ENCODE measurements at regions not wholly inside any gene's neighbourhood (a gene's known extent, or its start where the extent isn't known, plus 50 kb on each side); places are given as distances from the start of the nearest gene placed in this dataset.
"Not testable (repeated sequence)": the region's sequence is repeated elsewhere in the genome, so short reads cannot be mapped to it uniquely, and the experiment has no call there.

DNA sequence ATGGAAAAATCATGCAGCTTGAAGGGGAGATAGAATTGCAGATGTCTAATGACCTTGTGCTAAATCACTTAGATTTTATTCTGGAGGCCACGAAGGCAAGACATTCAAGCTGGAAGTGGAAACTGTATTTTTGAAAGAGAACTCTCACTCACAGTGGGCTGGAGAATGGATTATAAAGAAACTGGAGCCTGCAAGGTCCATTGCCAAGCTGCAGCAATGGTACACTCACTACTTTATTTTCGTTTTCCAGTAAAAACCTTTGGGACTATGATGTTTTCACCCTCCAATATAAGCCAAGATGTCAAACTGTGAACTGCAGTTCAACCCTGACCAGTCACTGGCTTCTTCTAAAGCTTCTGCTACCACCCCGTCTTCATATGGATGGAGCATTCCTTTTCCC lies 62.0 kb downstream of the SKIDA1 start:
- no peaks in the 10 kb centered on the region for H3K36me3 ChIP-seq (replicated peaks; ENCODE audit: control insufficient read depth, insufficient read depth, low read length)
- DNase-seq, result no peak
- H3K27me3 ChIP-seq (ENCODE audit: control insufficient read depth, insufficient read depth, low read length), result no peaks in the 10 kb centered on the region
- no peak overlapping the region for H3K4me3 ChIP-seq (ENCODE audit: insufficient read depth, low read depth, low read length)

DNA sequence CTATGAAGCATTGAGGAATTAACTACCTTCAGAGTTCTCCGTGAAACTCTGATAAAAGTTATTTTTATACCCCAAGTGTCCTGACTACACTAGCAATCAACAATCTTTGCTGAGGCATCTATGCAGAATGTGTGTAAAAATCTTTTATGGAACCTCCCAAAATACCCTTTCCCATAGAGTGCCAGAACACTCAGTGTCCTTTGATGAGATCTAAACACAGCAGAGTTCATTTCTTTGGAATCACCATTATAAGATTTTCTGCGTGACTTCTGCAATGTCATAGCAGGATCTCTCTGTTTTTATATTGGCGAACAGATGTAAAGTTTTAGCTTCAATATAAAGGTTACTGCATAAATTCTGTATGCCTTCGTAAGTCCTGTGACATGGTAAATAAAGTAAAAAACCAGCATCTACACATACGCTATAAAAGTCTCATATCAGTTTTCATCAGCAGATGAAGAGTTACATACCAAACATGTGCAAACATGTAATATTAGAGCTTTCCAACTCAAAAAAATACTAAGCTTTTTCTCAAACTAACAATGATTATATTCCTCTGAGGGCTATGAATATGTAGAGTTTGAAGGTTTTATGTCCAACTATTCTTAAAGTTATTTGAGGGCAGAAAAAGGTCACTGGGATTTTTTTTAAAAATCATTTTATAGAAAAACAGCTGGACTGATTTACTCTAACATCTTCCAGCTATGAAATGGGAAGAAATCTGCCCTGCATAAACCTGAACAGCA lies 67.2 kb downstream of the SKIDA1 start:
- Histone ChIP-seq H3K27me3 (ENCODE audit: control insufficient read depth, insufficient read depth, low read length) (no peaks in the 10 kb centered on the region), H3K4me3 (ENCODE audit: insufficient read depth, low read depth, low read length) (no peak overlapping the region), H3K36me3 (replicated peaks; ENCODE audit: control insufficient read depth, insufficient read depth, low read length) (no peaks in the 10 kb centered on the region)
- no peak for DNase-seq

DNA sequence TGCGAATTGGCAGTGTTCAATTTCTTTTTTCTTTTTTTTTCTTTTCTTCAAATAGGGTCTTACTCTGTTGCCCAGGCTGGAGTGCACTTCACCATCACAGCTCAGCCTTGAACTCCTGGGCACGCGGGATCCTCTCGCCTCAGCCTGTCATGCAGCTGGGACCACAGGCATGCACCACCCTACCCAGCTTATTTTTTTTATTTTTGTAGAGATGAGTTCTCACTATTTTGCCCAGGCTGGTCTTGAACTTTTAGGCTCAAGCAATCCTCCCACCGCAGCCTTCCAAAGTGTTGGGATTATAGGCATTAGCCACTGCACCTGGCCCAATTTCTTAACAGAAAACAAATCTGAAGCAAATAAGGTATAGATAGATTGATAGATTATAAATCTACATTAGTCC lies 69.3 kb downstream of the SKIDA1 start:
- no peak overlapping the region for H3K4me3 ChIP-seq (ENCODE audit: insufficient read depth, low read depth, low read length)
- no peaks in the 10 kb centered on the region for H3K27me3 ChIP-seq (ENCODE audit: control insufficient read depth, insufficient read depth, low read length)
- no peak for DNase-seq
- no peaks in the 10 kb centered on the region for H3K36me3 ChIP-seq (replicated peaks; ENCODE audit: control insufficient read depth, insufficient read depth, low read length)

DNA sequence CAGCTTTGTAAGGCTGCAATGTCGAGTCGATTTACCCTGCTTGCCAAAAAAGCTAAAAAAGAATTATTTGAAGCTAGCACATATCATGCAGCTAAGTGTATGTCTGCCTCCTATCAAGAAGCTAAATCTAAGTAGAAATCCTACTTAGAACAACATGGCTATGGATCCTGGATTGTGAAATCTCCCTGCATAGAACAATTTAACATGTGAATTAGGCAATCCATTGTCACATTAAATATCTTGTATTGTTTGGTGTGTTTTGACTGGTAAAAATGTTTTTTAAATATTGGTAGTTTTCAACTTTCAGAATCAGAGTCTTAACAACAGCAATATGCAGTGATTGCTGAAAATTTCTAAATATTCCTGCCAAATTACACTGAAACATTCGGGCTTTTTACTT lies 73.3 kb downstream of the SKIDA1 start:
- no peak for DNase-seq
- no peak overlapping the region for H3K4me3 ChIP-seq (ENCODE audit: insufficient read depth, low read depth, low read length)
- no peaks in the 10 kb centered on the region for H3K27me3 ChIP-seq (ENCODE audit: control insufficient read depth, insufficient read depth, low read length)
- H3K36me3 ChIP-seq (replicated peaks; ENCODE audit: control insufficient read depth, insufficient read depth, low read length), result no peaks in the 10 kb centered on the region

DNA sequence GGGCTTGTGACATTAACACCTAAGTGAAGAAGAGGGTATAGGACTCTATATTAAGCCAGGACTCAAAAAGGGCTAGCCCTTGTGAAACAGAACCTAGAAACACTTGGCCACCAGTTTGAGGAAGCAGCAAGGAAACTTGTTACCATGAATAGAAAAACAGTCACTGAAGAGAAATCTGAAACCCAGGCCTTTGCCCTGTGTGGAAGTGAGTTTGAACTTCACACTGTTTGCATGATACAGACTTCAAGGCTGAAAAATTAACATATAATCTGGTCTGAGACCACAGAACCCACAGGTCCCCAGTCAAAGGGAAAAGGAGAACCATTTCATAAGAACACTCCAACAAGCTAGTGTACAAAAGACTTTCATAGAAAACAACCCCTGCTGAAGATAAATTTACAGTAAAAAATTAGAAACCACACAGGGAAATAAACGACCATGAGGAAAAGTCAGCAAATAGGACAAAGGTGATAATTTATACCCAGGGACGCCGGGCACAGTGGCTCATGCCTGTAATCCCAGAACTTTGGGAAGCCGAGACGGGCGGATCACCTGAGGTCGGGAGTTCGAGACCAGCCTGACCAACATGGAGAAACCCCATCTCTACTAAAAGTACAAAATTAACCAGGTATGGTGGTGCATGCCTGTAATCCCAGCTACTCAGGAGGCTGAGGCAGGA lies 76.1 kb downstream of the SKIDA1 start:
- Histone ChIP-seq H3K27me3 (ENCODE audit: control insufficient read depth, insufficient read depth, low read length) (no peaks in the 10 kb centered on the region), H3K4me3 (ENCODE audit: insufficient read depth, low read depth, low read length) (no peak overlapping the region), H3K36me3 (replicated peaks; ENCODE audit: control insufficient read depth, insufficient read depth, low read length) (no peaks in the 10 kb centered on the region)
- no peak for DNase-seq

DNA sequence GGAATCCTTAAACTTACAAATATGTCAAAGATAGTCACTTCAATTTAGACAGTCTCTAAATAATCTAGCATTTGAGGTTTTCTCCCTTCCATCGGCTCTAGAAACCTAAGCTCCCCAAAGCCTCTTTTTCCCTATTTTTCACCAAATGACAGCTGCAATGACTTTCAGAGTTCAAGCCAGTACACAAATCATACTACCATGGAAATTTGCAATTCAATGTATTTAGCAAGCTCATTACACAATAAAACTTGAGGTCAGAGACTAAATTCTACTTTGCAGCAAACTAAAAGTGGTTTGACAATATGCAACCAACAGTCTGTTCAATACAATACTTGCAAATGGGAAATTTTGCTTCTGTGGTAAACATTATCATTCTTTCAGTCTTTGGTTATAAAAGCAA lies 80.3 kb downstream of the SKIDA1 start:
- H3K4me3 ChIP-seq (ENCODE audit: insufficient read depth, low read depth, low read length), result no peak overlapping the region
- H3K27me3 ChIP-seq (ENCODE audit: control insufficient read depth, insufficient read depth, low read length), result no peaks in the 10 kb centered on the region
- H3K36me3 ChIP-seq (replicated peaks; ENCODE audit: control insufficient read depth, insufficient read depth, low read length), result no peaks in the 10 kb centered on the region
- DNase-seq, result no peak

DNA sequence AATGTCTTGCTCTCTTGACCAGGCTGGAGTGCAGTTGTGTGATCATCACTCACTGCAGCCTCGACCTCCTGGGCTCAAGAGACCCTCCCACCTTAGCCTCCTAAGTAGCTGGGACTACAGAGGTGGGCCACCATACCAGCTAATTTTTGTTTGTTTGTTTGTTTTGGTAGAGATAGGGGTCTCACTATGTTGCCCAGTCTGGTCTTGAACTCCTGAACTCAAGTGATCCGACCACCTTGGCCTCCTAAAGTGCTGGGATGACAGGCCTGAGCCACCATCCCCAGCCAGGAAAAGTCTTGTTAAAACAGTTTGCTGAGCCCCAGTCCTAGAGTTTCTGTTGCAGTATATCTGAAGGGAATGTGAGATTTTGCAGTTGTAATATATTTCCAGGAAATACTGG lies 83.9 kb downstream of the SKIDA1 start:
- DNase-seq, result no peak
- no peak overlapping the region for H3K4me3 ChIP-seq (ENCODE audit: insufficient read depth, low read depth, low read length)

DNA sequence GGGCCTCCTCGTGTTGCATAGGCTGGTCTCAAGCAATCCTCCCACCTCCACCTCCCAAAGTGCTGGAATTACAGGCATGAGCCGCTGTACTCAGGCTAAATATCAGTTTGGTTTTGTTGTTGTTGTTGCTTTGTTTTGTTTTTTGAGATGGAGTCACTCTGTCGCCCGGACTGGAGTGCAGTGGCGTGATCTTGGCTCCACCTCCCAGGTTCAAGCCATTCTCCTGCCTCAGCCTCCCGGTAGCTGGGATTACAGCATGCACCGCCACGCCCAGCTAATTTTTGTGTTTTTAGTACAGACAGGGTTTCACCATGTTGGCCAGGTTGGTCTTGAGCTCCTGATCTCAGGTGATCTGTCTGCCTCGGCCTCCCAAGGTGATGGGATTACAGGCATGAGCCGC lies 86.6 kb downstream of the SKIDA1 start:
- DNase-seq; H3K4me3 ChIP-seq (ENCODE audit: insufficient read depth, low read depth, low read length); H3K27me3 ChIP-seq (ENCODE audit: control insufficient read depth, insufficient read depth, low read length); H3K36me3 ChIP-seq (replicated peaks; ENCODE audit: control insufficient read depth, insufficient read depth, low read length): not testable (repeated sequence)

More for the DNA sequence above, 83.9 kb downstream of the SKIDA1 start:
- Histone ChIP-seq H3K36me3 (replicated peaks; ENCODE audit: control insufficient read depth, insufficient read depth, low read length) (no peaks in the 10 kb centered on the region), H3K27me3 (ENCODE audit: control insufficient read depth, insufficient read depth, low read length) (no peaks in the 10 kb centered on the region)

DNA sequence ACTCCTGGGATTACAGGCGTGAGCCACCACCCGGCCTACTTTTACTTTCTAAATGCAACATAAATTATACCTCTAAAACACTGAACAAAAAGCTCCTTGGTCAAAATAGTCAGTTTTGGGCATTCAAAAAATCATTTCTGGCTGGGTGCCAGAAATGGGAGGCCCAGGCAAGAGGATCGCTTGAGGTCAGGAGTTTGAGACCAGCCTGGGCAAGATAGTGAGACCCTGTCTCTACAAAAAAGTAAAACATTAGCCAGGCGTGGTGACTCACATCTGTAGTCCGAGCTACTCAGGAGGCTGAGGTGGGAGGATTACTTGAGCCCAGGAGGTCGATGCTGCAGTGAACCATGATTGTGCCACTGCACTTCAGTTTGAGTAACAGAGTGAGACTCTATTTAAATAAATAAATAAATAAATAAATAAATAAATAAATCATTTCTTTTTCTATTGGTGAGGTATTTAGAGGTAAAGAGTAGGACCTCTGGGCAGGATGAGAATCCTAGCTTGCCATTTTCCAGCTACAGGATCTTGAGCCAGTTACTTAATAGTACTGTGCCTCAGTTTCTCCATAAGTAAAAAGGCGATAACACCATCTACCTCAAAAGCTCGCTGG lies 87.6 kb downstream of the SKIDA1 start:
- no peak for DNase-seq
- H3K27me3 ChIP-seq (ENCODE audit: control insufficient read depth, insufficient read depth, low read length), result no peaks in the 10 kb centered on the region
- no peaks in the 10 kb centered on the region for H3K36me3 ChIP-seq (replicated peaks; ENCODE audit: control insufficient read depth, insufficient read depth, low read length)
- no peak overlapping the region for H3K4me3 ChIP-seq (ENCODE audit: insufficient read depth, low read depth, low read length)

DNA sequence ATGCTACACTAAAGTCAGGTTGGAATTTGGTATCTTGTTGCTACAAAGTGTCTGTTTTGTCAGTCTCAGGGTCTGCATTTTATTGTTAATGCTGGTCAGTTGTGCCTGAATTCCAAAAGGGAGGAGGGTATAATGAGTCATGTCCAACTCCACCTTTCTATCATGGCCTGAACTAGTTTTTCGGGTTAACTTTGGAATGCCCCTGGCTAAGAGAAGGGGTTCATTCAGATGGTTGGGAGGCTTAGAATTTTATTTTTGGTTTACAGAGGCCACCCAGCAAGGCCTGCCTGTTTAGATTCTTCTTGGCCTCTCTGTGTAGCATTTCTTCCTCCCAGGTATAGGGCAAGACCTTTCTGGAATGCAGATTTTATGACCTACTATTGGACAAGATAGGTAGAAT lies 93.2 kb downstream of the SKIDA1 start:
- DNase-seq, result no peak

DNA sequence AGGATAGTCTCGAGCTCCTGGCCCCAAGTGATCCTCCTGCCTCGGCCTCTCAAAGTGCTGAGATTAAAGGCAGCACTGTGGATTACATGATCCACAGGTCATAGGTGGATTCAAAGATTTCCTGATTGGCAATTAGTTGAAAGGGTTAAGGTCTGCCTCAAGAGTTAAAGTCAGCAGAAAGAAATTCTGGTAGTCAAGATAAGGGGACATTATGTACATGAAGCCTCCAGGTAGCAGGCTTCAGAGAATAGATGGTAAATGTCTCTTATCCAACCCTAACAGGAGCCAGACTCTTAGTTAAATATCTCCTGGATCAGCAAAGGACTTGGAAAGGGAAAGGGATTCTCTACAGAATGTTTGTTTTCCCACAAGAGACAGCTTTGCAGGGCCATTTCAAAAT lies 93.7 kb downstream of the SKIDA1 start:
- no peak overlapping the region for H3K4me3 ChIP-seq (ENCODE audit: insufficient read depth, low read depth, low read length)

More for the DNA sequence above, 93.2 kb downstream of the SKIDA1 start:
- H3K4me3 ChIP-seq (ENCODE audit: insufficient read depth, low read depth, low read length), result no peak overlapping the region
- H3K36me3 ChIP-seq (replicated peaks; ENCODE audit: control insufficient read depth, insufficient read depth, low read length), result no peaks in the 10 kb centered on the region
- H3K27me3 ChIP-seq (ENCODE audit: control insufficient read depth, insufficient read depth, low read length), result no peaks in the 10 kb centered on the region

DNA sequence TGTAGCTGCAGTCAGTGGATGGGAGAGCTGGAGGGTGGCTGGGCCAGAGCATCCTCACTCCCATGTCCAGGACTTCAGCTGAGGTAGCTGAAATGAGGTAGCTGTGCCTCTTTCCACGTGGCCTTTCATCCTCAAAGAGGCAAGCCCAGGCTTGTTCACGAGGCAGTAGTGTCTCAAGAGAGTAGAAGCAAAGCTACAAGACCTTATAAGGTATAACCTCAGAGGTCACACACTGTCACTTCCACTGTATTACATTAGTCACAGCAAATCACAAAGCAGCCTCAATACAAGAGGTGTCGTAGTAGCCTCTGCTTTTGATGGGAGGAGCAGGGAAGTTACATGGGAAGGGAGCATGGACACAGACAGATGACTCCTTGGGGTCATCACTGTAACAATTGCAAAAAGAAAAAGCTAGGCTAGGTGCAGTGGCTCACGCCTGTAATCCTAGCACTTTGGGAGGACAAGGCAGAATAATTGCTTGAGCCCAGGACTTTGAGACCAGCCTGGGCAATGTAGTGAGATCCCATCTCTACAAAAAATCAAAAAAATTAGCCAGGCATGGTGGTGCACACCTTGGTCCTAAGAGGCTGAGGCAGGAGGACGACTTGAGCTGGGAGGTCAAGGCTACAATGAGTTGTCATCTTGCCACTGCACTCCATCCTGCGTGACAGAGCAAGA lies 97.5 kb downstream of the SKIDA1 start:
- Histone ChIP-seq H3K27me3 (ENCODE audit: control insufficient read depth, insufficient read depth, low read length) (no peaks in the 10 kb centered on the region), H3K4me3 (ENCODE audit: insufficient read depth, low read depth, low read length) (no peak overlapping the region), H3K36me3 (replicated peaks; ENCODE audit: control insufficient read depth, insufficient read depth, low read length) (no peaks in the 10 kb centered on the region)
- DNase-seq, result no peak

More for the DNA sequence above, 93.7 kb downstream of the SKIDA1 start:
- no peak for DNase-seq
- no peaks in the 10 kb centered on the region for H3K36me3 ChIP-seq (replicated peaks; ENCODE audit: control insufficient read depth, insufficient read depth, low read length)
- no peaks in the 10 kb centered on the region for H3K27me3 ChIP-seq (ENCODE audit: control insufficient read depth, insufficient read depth, low read length)

DNA sequence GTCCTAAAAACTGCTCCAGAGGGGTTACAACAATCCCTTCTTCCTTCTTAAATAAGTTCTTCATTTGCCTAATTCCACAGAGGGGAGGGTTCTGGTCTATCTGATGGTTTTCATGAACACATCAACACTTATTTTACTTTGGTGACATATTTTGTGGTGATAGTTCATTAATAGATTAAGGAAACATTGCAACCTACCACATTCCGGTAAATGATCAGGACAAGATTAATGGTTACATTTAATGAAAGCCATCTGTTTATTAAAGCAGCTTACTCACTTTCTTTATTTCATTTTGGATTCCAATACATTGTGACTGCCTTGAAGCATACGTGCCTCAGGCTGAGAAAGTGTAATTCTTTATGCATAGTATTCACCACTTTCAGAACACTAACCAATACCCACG lies 101.0 kb downstream of the SKIDA1 start:
- Histone ChIP-seq H3K27me3 (ENCODE audit: control insufficient read depth, insufficient read depth, low read length) (no peaks in the 10 kb centered on the region), H3K36me3 (replicated peaks; ENCODE audit: control insufficient read depth, insufficient read depth, low read length) (no peaks in the 10 kb centered on the region), H3K4me3 (ENCODE audit: insufficient read depth, low read depth, low read length) (no peak overlapping the region)
- DNase-seq, result no peak

DNA sequence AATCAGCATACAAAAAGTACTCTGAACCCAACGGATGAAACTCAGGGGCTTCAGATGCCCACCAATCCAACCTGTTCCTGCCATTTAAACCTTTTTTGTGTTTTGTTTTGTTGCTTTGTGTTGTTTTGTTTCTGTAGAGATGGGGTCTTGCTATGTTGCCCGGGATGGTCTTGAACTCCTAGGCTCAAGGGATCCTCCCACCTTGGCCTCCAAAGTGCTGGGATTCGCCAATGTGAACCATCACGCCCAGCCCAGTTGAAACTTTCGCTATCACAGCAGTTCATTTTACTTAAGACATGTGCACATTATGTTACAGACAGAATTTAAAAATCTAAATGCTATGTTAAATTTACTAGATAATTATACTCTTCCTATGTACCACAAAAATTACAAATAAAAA lies 101.6 kb downstream of the SKIDA1 start:
- no peak for DNase-seq
- Histone ChIP-seq H3K27me3 (ENCODE audit: control insufficient read depth, insufficient read depth, low read length) (no peaks in the 10 kb centered on the region), H3K4me3 (ENCODE audit: insufficient read depth, low read depth, low read length) (no peak overlapping the region), H3K36me3 (replicated peaks; ENCODE audit: control insufficient read depth, insufficient read depth, low read length) (no peaks in the 10 kb centered on the region)

DNA sequence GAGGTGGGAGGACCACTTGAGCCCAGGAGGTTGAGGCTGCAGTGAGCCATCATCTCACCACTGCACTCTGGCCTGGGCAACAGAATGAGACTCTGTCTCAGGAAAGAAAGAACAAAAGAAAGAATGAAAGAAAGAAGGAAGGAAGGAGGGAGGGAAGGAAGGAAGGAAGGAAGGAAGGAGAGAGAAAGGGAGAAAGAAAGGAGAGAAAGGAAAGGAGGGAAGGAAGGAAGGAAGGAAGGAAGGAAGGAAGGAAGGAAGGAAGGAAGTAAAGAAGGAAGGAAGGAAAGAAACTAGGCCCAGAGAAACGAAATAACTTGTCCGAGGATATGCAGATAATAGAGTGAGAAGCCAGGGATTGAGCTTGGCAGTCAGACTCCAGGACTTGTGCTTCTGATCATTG lies 102.1 kb downstream of the SKIDA1 start:
- Histone ChIP-seq H3K36me3 (replicated peaks; ENCODE audit: control insufficient read depth, insufficient read depth, low read length) (no peaks in the 10 kb centered on the region), H3K4me3 (ENCODE audit: insufficient read depth, low read depth, low read length) (no peak overlapping the region), H3K27me3 (ENCODE audit: control insufficient read depth, insufficient read depth, low read length) (no peaks in the 10 kb centered on the region)
- DNase-seq, result no peak

All from H7 (cell line).